Gastrocnemius medialis (tissue), 4 donors: ENCODE measurements at regions not wholly inside any gene's neighbourhood (a gene's known extent, or its start where the extent isn't known, plus 50 kb on each side); places are given as distances from the start of the nearest gene placed in this dataset.
"Not testable (repeated sequence)": the region's sequence is repeated elsewhere in the genome, so short reads cannot be mapped to it uniquely, and the experiment has no call there.

Experiments
- CTCF ChIP-seq, 5 experiments: fragments of 450-650 bp in 3 of 5; fragments of 200-600 bp in 2 of 5; sonication (generic) in 2 of 5; IDR thresholded peaks in 4 of 5; conservative IDR thresholded peaks in 1 of 5; 1 replicate in 4 of 5; 2 replicates in 1 of 5; pipeline ENCODE4 v1.5.1; 2016 to 2019; ENCODE audit warnings: antibody characterized with exemption in 5 of 5, mild to moderate bottlenecking in 3 of 5, moderate library complexity in 3 of 5
- POLR2A ChIP-seq, 2 donors: fragments of 450-650 bp; IDR thresholded peaks; one replicate each; pipeline ENCODE4 v1.6.1; 2017; ENCODE audit warnings: antibody characterized with exemption in 2 of 2, mild to moderate bottlenecking in 2 of 2, moderate library complexity in 2 of 2

DNA sequence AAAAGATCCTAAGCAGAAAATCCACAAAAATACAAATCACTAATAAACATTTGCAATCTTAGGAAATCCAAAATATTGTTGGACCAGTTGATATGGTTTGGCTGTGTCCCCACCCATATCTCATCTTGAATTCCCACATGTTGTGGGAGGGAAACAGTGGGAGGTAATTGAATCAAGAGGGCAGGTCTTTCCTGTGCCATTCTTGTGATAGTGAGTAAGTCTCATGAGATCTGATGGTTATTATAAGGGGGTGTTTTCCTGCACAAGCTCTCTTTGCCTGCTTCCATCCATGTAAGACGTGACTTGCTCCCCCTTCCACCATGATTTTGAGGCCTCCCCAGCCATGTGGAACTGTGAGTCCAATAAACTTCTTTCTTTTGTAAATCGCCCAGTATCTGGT is 79.2 kb upstream of the CHD1 start:
- not testable (repeated sequence) for TF ChIP-seq CTCF (IDR thresholded peaks at IDR 0.05 in 4 of 5, conservative IDR thresholded peaks at IDR 0.05 in 1 of 5); POLR2A (IDR thresholded peaks at IDR 0.05)
